ENCODE measurements at regions not wholly inside any gene's neighbourhood (a gene's known extent, or its start where the extent isn't known, plus 50 kb on each side); places are given as distances from the start of the nearest gene placed in this dataset.

DNA sequence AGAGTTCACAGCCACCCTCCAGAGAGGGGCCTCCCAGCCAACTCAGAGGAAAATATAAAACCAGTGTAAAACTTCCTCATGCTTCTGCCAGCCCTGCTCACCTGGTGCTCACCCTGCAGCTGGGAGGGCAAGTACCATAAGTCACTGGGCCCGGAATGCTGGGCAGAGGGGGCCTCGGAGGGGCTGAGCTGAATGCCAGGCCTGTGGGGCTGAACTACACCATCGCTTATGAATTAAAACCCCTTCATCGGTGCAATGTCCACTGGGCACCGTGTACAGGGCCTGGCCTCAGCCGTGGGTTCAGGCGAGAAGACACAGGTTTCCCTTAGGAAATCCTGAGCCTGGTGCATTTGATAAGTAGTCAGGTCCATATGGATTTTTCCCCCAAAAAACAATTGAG, 828.6 kb downstream of the TBC1D22A start:
- no TSS peak for BruUV-seq (replicated peaks)
- Histone ChIP-seq H3K4me2 (ENCODE audit: low read depth, low read length) (no peak overlapping the region), H3K56ac (ENCODE audit: extremely low read depth, insufficient read depth, low read length) (no peak overlapping the region), H3K36me3 (ENCODE audit: control insufficient read depth, insufficient read depth, low read length) (no peaks in the 10 kb centered on the region), H2BK5ac (ENCODE audit: low read depth, low read length, poor library complexity, severe bottlenecking) (no peak overlapping the region), H4K91ac (ENCODE audit: insufficient read depth, low read depth, low read length) (no peak overlapping the region), H2BK15ac (ENCODE audit: low read depth, low read length) (no peak overlapping the region), H2AK9ac (replicated peaks; ENCODE audit: low read depth, low read length, poor library complexity) (no peak overlapping the region), H4K20me1 (ENCODE audit: insufficient read depth, low read length) (no peaks in the 10 kb centered on the region), H2AK5ac (ENCODE audit: low read depth, low read length) (no peak overlapping the region), H3K4me1 (ENCODE audit: control insufficient read depth, insufficient read depth, low read length) (no peaks in the 10 kb centered on the region), H3K4me3 (ENCODE audit: insufficient read depth, low read depth, low read length) (no peak overlapping the region), H4K5ac (ENCODE audit: low read depth, low read length) (no peak overlapping the region), H3K18ac (ENCODE audit: low read depth, low read length) (no peak overlapping the region), H3K79me1 (ENCODE audit: low read depth in 1 of 2, low read length in 2 of 2) (no peaks in the 10 kb centered on the region), H3K4ac (ENCODE audit: low read depth, low read length) (no peak overlapping the region), H3K27me3 (ENCODE audit: control insufficient read depth, insufficient read depth, low read length) (no peaks in the 10 kb centered on the region), H2BK120ac (ENCODE audit: low read depth, low read length) (no peak overlapping the region), H3K9me3 (ENCODE audit: control insufficient read depth, insufficient read depth, low read length) (peaks cover 54% of the 10 kb centered on the region), H3K9ac (ENCODE audit: low read depth, low read length) (no peak overlapping the region), H3K14ac (replicated peaks; ENCODE audit: low read depth, low read length) (no peak overlapping the region), H3K9me1 (ENCODE audit: insufficient read depth, low read length) (no peaks in the 10 kb centered on the region), H3K23ac (ENCODE audit: low read depth, low read length) (no peak overlapping the region), H2AFZ (replicated peaks; ENCODE audit: low read length, poor library complexity) (no peak overlapping the region), H3K27ac (ENCODE audit: insufficient read depth, low read length) (no peak overlapping the region), H4K8ac (ENCODE audit: low read depth in 2 of 2, low read length in 2 of 2) (no peak overlapping the region), H2BK20ac (ENCODE audit: low read depth, low read length) (no peak overlapping the region)
- ATAC-seq (ENCODE audit: low read depth) (no peak), DNase-seq (no peak)
- WGBS, 2 experiments (ENCODE audit: extremely low coverage in 2 of 2, insufficient read length in 1 of 2), result 76% methylated on average over 4 of the region's 7 CpGs; no CpG with 5 or more reads in 1 of the 2 experiments
- ChIA-PET CTCF (no interaction called here), POLR2A (ENCODE audit: unreplicated experiment) (no interaction called here)
- no peak for TF ChIP-seq RCOR1 (IDR thresholded peaks at IDR 0.05; ENCODE audit: insufficient replicate concordance, low read length)
- in situ Hi-C loops (cut with MboI; ENCODE audit: low sequenced_read_pairs), result loop anchor here (5.0 kb wide), 1 partner anchor 1974 kb away; no protein-coding TSS in a partner anchor
- dilution Hi-C loops (cut with HindIII; ENCODE audit: low sequenced_read_pairs, unreplicated experiment), result no loop called here
- intact Hi-C loops (cut with micrococcal nuclease), result no loop called here

Data from IMR-90 (cell line).